Breast epithelium (tissue), 4 donors: ENCODE measurements at regions not wholly inside any gene's neighbourhood (a gene's known extent, or its start where the extent isn't known, plus 50 kb on each side); places are given as distances from the start of the nearest gene placed in this dataset.

Experiments
- DNase-seq, 2 donors: peaks; one replicate each; pipeline ENCODE4 v3.0.0-alpha.2; 2019; ENCODE audit warnings: low spot score in 2 of 2
- H3K27ac ChIP-seq, 2 donors: fragments of 200-600 bp; sonication (generic) in 1 of 2; one replicate each; pipeline ENCODE4 v1.5.1; 2016 to 2019; ENCODE audit warnings: mild to moderate bottlenecking in 1 of 2
- H3K27me3 ChIP-seq, 2 donors: fragments of 200-600 bp; sonication (generic) in 1 of 2; one replicate each; pipeline versions ENCODE4 v1.5.1 to v1.6.0; 2017 to 2019; ENCODE audit warnings: control low read depth in 1 of 2, mild to moderate bottlenecking in 1 of 2
- H3K36me3 ChIP-seq: fragments of 200-600 bp; one replicate; pipeline ENCODE4 v1.5.1; 2019
- H3K4me1 ChIP-seq, 2 donors: fragments of 200-600 bp; sonication (generic); one replicate each; pipeline ENCODE4 v1.5.1; 2016 to 2019; ENCODE audit warnings: control low read depth in 1 of 2
- H3K4me3 ChIP-seq, 3 donors: fragments of 200-600 bp; sonication (generic); 1 replicate in 2 of 3; 2 replicates in 1 of 3; pipeline ENCODE4 v1.5.1; 2016 to 2019; ENCODE audit warnings: mild to moderate bottlenecking in 3 of 3, moderate library complexity in 2 of 3
- H3K9me3 ChIP-seq, 2 donors: fragments of 200-600 bp; sonication (generic) in 1 of 2; one replicate each; pipeline ENCODE4 v1.5.1; 2016 to 2019; ENCODE audit warnings: control low read depth in 1 of 2
- CTCF ChIP-seq, 3 donors: fragments of 450-650 bp; IDR thresholded peaks; one replicate each; pipeline ENCODE4 v1.5.1; 2016 to 2017; ENCODE audit warnings: antibody characterized with exemption in 3 of 3, mild to moderate bottlenecking in 3 of 3, moderate library complexity in 3 of 3
- POLR2A ChIP-seq: fragments of 450-650 bp; IDR thresholded peaks from one replicate; pipeline ENCODE4 v1.6.1; 2016; ENCODE audit warnings: antibody characterized with exemption, mild to moderate bottlenecking, moderate library complexity
- POLR2AphosphoS5 ChIP-seq, 3 donors: sonication (generic); formaldehyde crosslinking; IDR thresholded peaks; one replicate each; pipeline ENCODE4 v1.6.1; 2017; ENCODE audit warnings: antibody characterized with exemption in 3 of 3
- intact Hi-C: fragments of 100-400 bp; cut with DNase I; formaldehyde crosslinking; loops from one replicate; pipeline ENCODE4 v1.15.1; 2023; ENCODE audit warnings: low total_unique reads

GRCh38 chr5:17146280-17146841 lies 71.1 kb upstream of the BASP1 start:
- Histone ChIP-seq H3K27me3 (no peaks in the 10 kb centered on the region), H3K27ac (no peak overlapping the region), H3K4me1 (no peaks in the 10 kb centered on the region), H3K9me3 (no peaks in the 10 kb centered on the region), H3K4me3 (no peak overlapping the region), H3K36me3 (no peaks in the 10 kb centered on the region)
- intact Hi-C loops = no loop called here
- TF ChIP-seq POLR2AphosphoS5 (IDR thresholded peaks at IDR 0.05) (no peak), CTCF (IDR thresholded peaks at IDR 0.05) (no peak), POLR2A (no peak)
- DNase-seq = no peak

- no peak for TF ChIP-seq POLR2AphosphoS5 (IDR thresholded peaks at IDR 0.05)
- no peak for TF ChIP-seq CTCF (IDR thresholded peaks at IDR 0.05)
- no peak for TF ChIP-seq POLR2A
- H3K27me3 ChIP-seq = no peaks in the 10 kb centered on the region
- H3K36me3 ChIP-seq = no peaks in the 10 kb centered on the region
- H3K27ac ChIP-seq = no peak overlapping the region
- no peaks in the 10 kb centered on the region for H3K4me1 ChIP-seq
- no peaks in the 10 kb centered on the region for H3K9me3 ChIP-seq
- DNase-seq = no peak
- intact Hi-C loops = no loop called here
- H3K4me3 ChIP-seq = no peak overlapping the region
Observed at GRCh38 chr5:17147170-17147569, 70.3 kb upstream of the BASP1 start.

GRCh38 chr5:17147617-17148016 lies 69.8 kb upstream of the BASP1 start:
- no peaks in the 10 kb centered on the region for H3K4me1 ChIP-seq
- H3K27ac ChIP-seq = no peak overlapping the region
- no peaks in the 10 kb centered on the region for H3K27me3 ChIP-seq
- H3K36me3 ChIP-seq = no peaks in the 10 kb centered on the region
- intact Hi-C loops = no loop called here
- no peak for TF ChIP-seq CTCF (IDR thresholded peaks at IDR 0.05)
- no peak for TF ChIP-seq POLR2A
- TF ChIP-seq POLR2AphosphoS5 (IDR thresholded peaks at IDR 0.05) = no peak
- no peak overlapping the region for H3K4me3 ChIP-seq
- H3K9me3 ChIP-seq = no peaks in the 10 kb centered on the region
- DNase-seq = no peak

GRCh38 chr5:17148481-17148880 lies 69.0 kb upstream of the BASP1 start:
- no peaks in the 10 kb centered on the region for H3K4me1 ChIP-seq
- no peak overlapping the region for H3K27ac ChIP-seq
- DNase-seq = no peak
- no peaks in the 10 kb centered on the region for H3K36me3 ChIP-seq
- no peaks in the 10 kb centered on the region for H3K27me3 ChIP-seq
- H3K9me3 ChIP-seq = no peaks in the 10 kb centered on the region
- intact Hi-C loops = no loop called here
- no peak for TF ChIP-seq POLR2A
- no peak for TF ChIP-seq POLR2AphosphoS5 (IDR thresholded peaks at IDR 0.05)
- TF ChIP-seq CTCF (IDR thresholded peaks at IDR 0.05) = no peak
- H3K4me3 ChIP-seq = no peak overlapping the region

GRCh38 chr5:17149786-17150185 lies 67.6 kb upstream of the BASP1 start:
- TF ChIP-seq POLR2AphosphoS5 (IDR thresholded peaks at IDR 0.05) (no peak), POLR2A (no peak), CTCF (IDR thresholded peaks at IDR 0.05) (no peak)
- no peak for DNase-seq
- H3K9me3 ChIP-seq = no peaks in the 10 kb centered on the region
- intact Hi-C loops = loop anchor here (5.0 kb wide), 1 partner anchor 617 kb away; no protein-coding TSS in a partner anchor
- no peaks in the 10 kb centered on the region for H3K4me1 ChIP-seq
- no peaks in the 10 kb centered on the region for H3K27me3 ChIP-seq
- H3K4me3 ChIP-seq = no peak overlapping the region
- no peaks in the 10 kb centered on the region for H3K36me3 ChIP-seq
- H3K27ac ChIP-seq = no peak overlapping the region
